Trophoblast cell (in vitro differentiated cells and primary cell): ENCODE measurements at regions not wholly inside any gene's neighbourhood (a gene's known extent, or its start where the extent isn't known, plus 50 kb on each side); places are given as distances from the start of the nearest gene placed in this dataset.

Source experiments
- DNase-seq, 2 donors: peaks; one replicate each; pipeline ENCODE4 v3.0.0-alpha.2; 2016
- H2AFZ ChIP-seq: 2 replicates; pipeline ENCODE4 v1.6.1; 2013; ENCODE audit warnings: low read length, moderate library complexity, mild to moderate bottlenecking; ENCODE audit not compliant: insufficient read depth, poor library complexity
- H2AK5ac ChIP-seq: 2 replicates; pipeline ENCODE4 v1.6.1; 2013; ENCODE audit warnings: mild to moderate bottlenecking, low read length
- H2BK120ac ChIP-seq: 2 replicates; pipeline ENCODE4 v1.6.1; 2013; ENCODE audit warnings: low read length, mild to moderate bottlenecking, moderate library complexity; ENCODE audit not compliant: insufficient read depth, poor library complexity
- H2BK12ac ChIP-seq: 2 replicates; pipeline ENCODE4 v1.6.1; 2013; ENCODE audit warnings: mild to moderate bottlenecking, low read length, moderate library complexity
- H2BK5ac ChIP-seq: 2 replicates; pipeline ENCODE4 v1.6.1; 2013; ENCODE audit warnings: low read length, low read depth, moderate library complexity, mild to moderate bottlenecking; ENCODE audit not compliant: poor library complexity
- H3K14ac ChIP-seq: 2 replicates; pipeline ENCODE4 v1.6.1; 2013; ENCODE audit warnings: mild to moderate bottlenecking, low read length
- H3K18ac ChIP-seq: 2 replicates; pipeline ENCODE4 v1.6.1; 2013; ENCODE audit warnings: mild to moderate bottlenecking, low read length
- H3K23ac ChIP-seq: 2 replicates; pipeline ENCODE4 v1.6.1; 2013; ENCODE audit warnings: low read length
- H3K27ac ChIP-seq: 2 replicates; pipeline ENCODE4 v1.5.1; 2013; ENCODE audit warnings: low read depth, mild to moderate bottlenecking, inconsistent platforms, low read length, moderate library complexity
- H3K27me3 ChIP-seq: 2 replicates; pipeline ENCODE4 v1.6.1; 2013; ENCODE audit warnings: inconsistent platforms, mild to moderate bottlenecking, low read length, moderate library complexity; ENCODE audit not compliant: insufficient read depth
- H3K36me3 ChIP-seq, 2 experiments: 1 replicate in 1 of 2; 2 replicates in 1 of 2; pipeline ENCODE4 v1.6.1; 2013; ENCODE audit warnings: low read length in 2 of 2, mild to moderate bottlenecking in 2 of 2, moderate library complexity in 1 of 2; ENCODE audit not compliant: insufficient read depth in 2 of 2, control insufficient read depth in 1 of 2
- H3K4ac ChIP-seq: 2 replicates; pipeline ENCODE4 v1.6.1; 2013; ENCODE audit warnings: low read depth, mild to moderate bottlenecking, low read length, moderate library complexity
- H3K4me1 ChIP-seq, 2 experiments: 1 replicate in 1 of 2; 2 replicates in 1 of 2; pipeline ENCODE4 v1.6.1; 2013; ENCODE audit warnings: low read length in 2 of 2, mild to moderate bottlenecking in 2 of 2, moderate library complexity in 1 of 2; ENCODE audit not compliant: insufficient read depth in 2 of 2, control insufficient read depth in 1 of 2
- H3K4me2 ChIP-seq: 2 replicates; pipeline ENCODE4 v1.6.1; 2013; ENCODE audit warnings: inconsistent platforms, mild to moderate bottlenecking, low read length, moderate library complexity
- H3K4me3 ChIP-seq: 2 replicates; pipeline ENCODE4 v1.5.1; 2013; ENCODE audit warnings: mild to moderate bottlenecking, low read depth, low read length, inconsistent platforms
- H3K79me1 ChIP-seq: one replicate; pipeline ENCODE4 v1.6.1; 2013; ENCODE audit warnings: low read length
- H3K79me2 ChIP-seq: 2 replicates; pipeline ENCODE4 v1.6.1; 2013; ENCODE audit warnings: low read length, mild to moderate bottlenecking; ENCODE audit not compliant: control insufficient read depth, insufficient read depth, poor library complexity
- H3K9ac ChIP-seq: 2 replicates; pipeline ENCODE4 v1.6.1; 2013; ENCODE audit warnings: mild to moderate bottlenecking, low read length
- H3K9me3 ChIP-seq: 2 replicates; pipeline ENCODE4 v1.6.1; 2013; ENCODE audit warnings: low read depth, mild to moderate bottlenecking, control low read depth, inconsistent platforms, low read length; ENCODE audit not compliant: insufficient read depth
- H4K12ac ChIP-seq: 2 replicates; pipeline ENCODE4 v1.6.1; 2013; ENCODE audit warnings: low read depth, mild to moderate bottlenecking, low read length, moderate library complexity
- H4K8ac ChIP-seq: 2 replicates; pipeline ENCODE4 v1.6.1; 2013; ENCODE audit warnings: low read depth, mild to moderate bottlenecking, low read length, moderate library complexity
- H4K91ac ChIP-seq: one replicate; pipeline ENCODE4 v1.6.1; 2013; ENCODE audit warnings: low read depth, mild to moderate bottlenecking, low read length, moderate library complexity
- WGBS: extraction: QIAGEN DNeasy Blood & Tissue Kit; methylation state at CpG from one replicate; pipeline ENCODE4 v1.1.7; 2013; ENCODE audit warnings: missing lambda C conversion rate; ENCODE audit not compliant: insufficient read length, insufficient coverage; ENCODE audit errors: extremely low coverage; 5-methylcytosine and 5-hydroxymethylcytosine counted together

DNA sequence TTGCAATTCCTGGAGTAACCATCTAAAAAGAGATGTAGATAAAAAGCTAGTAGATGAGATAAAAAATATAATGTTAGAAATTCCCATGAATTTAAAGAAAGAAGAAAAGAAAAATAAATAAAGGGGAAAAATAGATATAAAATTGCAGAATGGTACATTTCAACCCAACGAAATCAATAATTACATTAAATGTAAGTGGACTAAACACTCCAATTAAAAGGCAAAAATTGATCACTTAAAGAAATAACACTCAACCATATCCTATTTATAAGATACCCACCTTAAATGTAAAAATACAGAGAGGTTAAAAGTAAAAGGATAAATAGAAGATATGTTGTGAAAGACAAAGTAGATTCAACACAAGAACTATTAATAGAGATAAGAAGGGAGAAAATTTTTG lies 150.5 kb upstream of the GRIK3 start:
- no peak overlapping the region for H3K18ac ChIP-seq
- no peaks in the 10 kb centered on the region for H3K79me1 ChIP-seq
- no peak overlapping the region for H3K14ac ChIP-seq
- no peak for DNase-seq
- H3K4me1 ChIP-seq, result peaks cover 4 to 8% of the 10 kb centered on the region in 2 experiments
- H3K79me2 ChIP-seq, result no peaks in the 10 kb centered on the region
- no peak overlapping the region for H3K4me2 ChIP-seq
- H3K4ac ChIP-seq, result no peak overlapping the region
- H3K27me3 ChIP-seq, result no peaks in the 10 kb centered on the region
- no peak overlapping the region for H2BK12ac ChIP-seq
- no peaks in the 10 kb centered on the region for H3K36me3 ChIP-seq
- no peak overlapping the region for H4K8ac ChIP-seq
- no peak overlapping the region for H2AK5ac ChIP-seq
- H4K12ac ChIP-seq, result no peak overlapping the region
- H2AFZ ChIP-seq, result no peak overlapping the region
- WGBS, result no CpG with 5 or more reads among the region's 1 CpG
- no peak overlapping the region for H3K27ac ChIP-seq
- no peak overlapping the region for H4K91ac ChIP-seq
- H3K23ac ChIP-seq, result no peak overlapping the region
- no peak overlapping the region for H2BK120ac ChIP-seq
- no peak overlapping the region for H3K4me3 ChIP-seq
- H3K9ac ChIP-seq, result no peak overlapping the region
- no peak overlapping the region for H2BK5ac ChIP-seq
- H3K9me3 ChIP-seq, result no peaks in the 10 kb centered on the region

GRCh38 chr1:37186246-37186756 lies 152.0 kb upstream of the GRIK3 start:
- Histone ChIP-seq H3K79me1 (no peaks in the 10 kb centered on the region), H3K9ac (no peak overlapping the region), H3K36me3 (no peaks in the 10 kb centered on the region), H2BK12ac (no peak overlapping the region), H2AK5ac (no peak overlapping the region), H2AFZ (no peak overlapping the region), H3K27me3 (no peaks in the 10 kb centered on the region), H3K18ac (no peak overlapping the region), H3K9me3 (no peaks in the 10 kb centered on the region), H3K4me2 (no peak overlapping the region), H3K23ac (no peak overlapping the region), H4K8ac (no peak overlapping the region), H2BK5ac (no peak overlapping the region), H3K14ac (no peak overlapping the region), H3K4me1 (peaks cover 4 to 8% of the 10 kb centered on the region in 2 experiments), H3K4me3 (no peak overlapping the region), H3K79me2 (no peaks in the 10 kb centered on the region), H4K91ac (no peak overlapping the region), H4K12ac (no peak overlapping the region), H3K27ac (no peak overlapping the region), H3K4ac (no peak overlapping the region), H2BK120ac (no peak overlapping the region)
- no CpG with 5 or more reads among the region's 1 CpG for WGBS
- DNase-seq, result no peak

GRCh38 chr1:37189111-37189510 lies 154.8 kb upstream of the GRIK3 start:
- Histone ChIP-seq H3K18ac (no peak overlapping the region), H3K27ac (no peak overlapping the region), H3K36me3 (no peaks in the 10 kb centered on the region), H2BK5ac (no peak overlapping the region), H2AFZ (no peak overlapping the region), H3K23ac (no peak overlapping the region), H3K9ac (no peak overlapping the region), H4K8ac (no peak overlapping the region), H4K91ac (no peak overlapping the region), H3K4me1 (peaks cover 4 to 8% of the 10 kb centered on the region in 2 experiments), H3K9me3 (no peaks in the 10 kb centered on the region), H3K4me3 (no peak overlapping the region), H3K4ac (no peak overlapping the region), H2AK5ac (no peak overlapping the region), H3K14ac (no peak overlapping the region), H2BK12ac (no peak overlapping the region), H3K4me2 (no peak overlapping the region), H3K79me2 (no peaks in the 10 kb centered on the region), H2BK120ac (no peak overlapping the region), H4K12ac (no peak overlapping the region), H3K79me1 (no peaks in the 10 kb centered on the region), H3K27me3 (no peaks in the 10 kb centered on the region)
- no peak for DNase-seq
- no CpG with 5 or more reads among the region's 3 CpGs for WGBS

GRCh38 chr1:37197411-37197810 lies 163.1 kb upstream of the GRIK3 start:
- Histone ChIP-seq H3K79me2 (no peaks in the 10 kb centered on the region), H3K9ac (no peak overlapping the region), H3K23ac (no peak overlapping the region), H3K4me3 (no peak overlapping the region), H3K4me2 (no peak overlapping the region), H3K27me3 (no peaks in the 10 kb centered on the region), H3K36me3 (no peaks in the 10 kb centered on the region), H3K27ac (no peak overlapping the region), H3K9me3 (no peaks in the 10 kb centered on the region), H2BK5ac (no peak overlapping the region), H4K8ac (no peak overlapping the region), H3K4me1 (no peaks in the 10 kb centered on the region), H2BK120ac (no peak overlapping the region), H4K12ac (no peak overlapping the region), H2AFZ (no peak overlapping the region), H3K18ac (no peak overlapping the region), H2AK5ac (no peak overlapping the region), H3K79me1 (no peaks in the 10 kb centered on the region), H3K4ac (no peak overlapping the region), H3K14ac (no peak overlapping the region), H2BK12ac (no peak overlapping the region), H4K91ac (no peak overlapping the region)
- no CpG with 5 or more reads among the region's 3 CpGs for WGBS
- DNase-seq, result no peak
